ENCODE measurements at regions not wholly inside any gene's neighbourhood (a gene's known extent, or its start where the extent isn't known, plus 50 kb on each side); places are given as distances from the start of the nearest gene placed in this dataset.

GRCh38 chr2:52258038-52258437 is 1226.1 kb upstream of the NRXN1 start:
- in situ Hi-C loops (cut with HindIII; ENCODE audit: low sequenced_read_pairs): no loop called here

GRCh38 chr2:52253416-52253980 is 1221.6 kb upstream of the NRXN1 start:
- in situ Hi-C loops (cut with HindIII; ENCODE audit: low sequenced_read_pairs): no loop called here

- in situ Hi-C loops (cut with HindIII; ENCODE audit: low sequenced_read_pairs): no loop called here
Observed at GRCh38 chr2:52238782-52239181, 1206.8 kb upstream of the NRXN1 start.

GRCh38 chr2:52222128-52222527 is 1190.2 kb upstream of the NRXN1 start:
- in situ Hi-C loops (cut with HindIII; ENCODE audit: low sequenced_read_pairs): no loop called here

- in situ Hi-C loops (cut with HindIII; ENCODE audit: low sequenced_read_pairs): no loop called here
Observed at GRCh38 chr2:52220393-52220792, 1188.5 kb upstream of the NRXN1 start.

- in situ Hi-C loops (cut with HindIII; ENCODE audit: low sequenced_read_pairs): no loop called here
Observed at GRCh38 chr2:52210611-52211010, 1178.7 kb upstream of the NRXN1 start.

GRCh38 chr2:52210161-52210560 is 1178.2 kb upstream of the NRXN1 start:
- in situ Hi-C loops (cut with HindIII; ENCODE audit: low sequenced_read_pairs): no loop called here

GRCh38 chr2:52194342-52194741 is 1162.4 kb upstream of the NRXN1 start:
- in situ Hi-C loops (cut with HindIII; ENCODE audit: low sequenced_read_pairs): no loop called here

GRCh38 chr2:52193804-52194203 is 1161.9 kb upstream of the NRXN1 start:
- in situ Hi-C loops (cut with HindIII; ENCODE audit: low sequenced_read_pairs): no loop called here

- in situ Hi-C loops (cut with HindIII; ENCODE audit: low sequenced_read_pairs): no loop called here
Observed at GRCh38 chr2:52192656-52193055, 1160.7 kb upstream of the NRXN1 start.

GRCh38 chr2:52181080-52181479 is 1149.1 kb upstream of the NRXN1 start:
- in situ Hi-C loops (cut with HindIII; ENCODE audit: low sequenced_read_pairs): no loop called here

- in situ Hi-C loops (cut with HindIII; ENCODE audit: low sequenced_read_pairs): no loop called here
Observed at GRCh38 chr2:52178845-52179244, 1146.9 kb upstream of the NRXN1 start.

- in situ Hi-C loops (cut with HindIII; ENCODE audit: low sequenced_read_pairs): no loop called here
Observed at GRCh38 chr2:52145005-52145404, 1113.1 kb upstream of the NRXN1 start.

- in situ Hi-C loops (cut with HindIII; ENCODE audit: low sequenced_read_pairs): no loop called here
Observed at GRCh38 chr2:52144590-52144989, 1112.7 kb upstream of the NRXN1 start.

GRCh38 chr2:52141076-52141475 is 1109.1 kb upstream of the NRXN1 start:
- in situ Hi-C loops (cut with HindIII; ENCODE audit: low sequenced_read_pairs): no loop called here

- in situ Hi-C loops (cut with HindIII; ENCODE audit: low sequenced_read_pairs): no loop called here
Observed at GRCh38 chr2:52139241-52139640, 1107.3 kb upstream of the NRXN1 start.

- in situ Hi-C loops (cut with HindIII; ENCODE audit: low sequenced_read_pairs): no loop called here
Observed at GRCh38 chr2:52135235-52135634, 1103.3 kb upstream of the NRXN1 start.

GRCh38 chr2:52128081-52128480 is 1096.1 kb upstream of the NRXN1 start:
- in situ Hi-C loops (cut with HindIII; ENCODE audit: low sequenced_read_pairs): no loop called here

- in situ Hi-C loops (cut with HindIII; ENCODE audit: low sequenced_read_pairs): no loop called here
Observed at GRCh38 chr2:52127527-52127926, 1095.6 kb upstream of the NRXN1 start.

GRCh38 chr2:52117299-52117698 is 1085.4 kb upstream of the NRXN1 start:
- in situ Hi-C loops (cut with HindIII; ENCODE audit: low sequenced_read_pairs): no loop called here

GRCh38 chr2:52115750-52116149 is 1083.8 kb upstream of the NRXN1 start:
- in situ Hi-C loops (cut with HindIII; ENCODE audit: low sequenced_read_pairs): no loop called here

- in situ Hi-C loops (cut with HindIII; ENCODE audit: low sequenced_read_pairs): no loop called here
Observed at GRCh38 chr2:52113338-52113737, 1081.4 kb upstream of the NRXN1 start.

- in situ Hi-C loops (cut with HindIII; ENCODE audit: low sequenced_read_pairs): no loop called here
Observed at GRCh38 chr2:52112141-52112540, 1080.2 kb upstream of the NRXN1 start.
